ENCODE measurements at regions not wholly inside any gene's neighbourhood (a gene's known extent, or its start where the extent isn't known, plus 50 kb on each side); places are given as distances from the start of the nearest gene placed in this dataset.

- TF ChIP-seq EZH2phosphoT487 (IDR thresholded peaks at IDR 0.05; ENCODE audit: low read depth, severe bottlenecking, unreplicated experiment) (no peak), CTCF (IDR thresholded peaks at IDR 0.05; ENCODE audit: poor library complexity) (no peak), EZH2 (IDR thresholded peaks at IDR 0.05; ENCODE audit: borderline replicate concordance) (no peak)
- Histone ChIP-seq H4K20me1 (ENCODE audit: insufficient read depth, poor library complexity, severe bottlenecking) (no peaks in the 10 kb centered on the region), H3K27me3 (no peaks in the 10 kb centered on the region), H3K4me2 (no peak overlapping the region), H3K9me2 (replicated peaks; ENCODE audit: insufficient read depth) (no peaks in the 10 kb centered on the region), H3K9me3 (ENCODE audit: low read depth) (no peaks in the 10 kb centered on the region), H3K4me1 (ENCODE audit: insufficient read depth) (peaks cover 46% of the 10 kb centered on the region), H3K4me3 (no peak overlapping the region), H3K36me3 (replicated peaks; ENCODE audit: insufficient read depth, low read depth) (no peaks in the 10 kb centered on the region), H3K27ac (no peak overlapping the region), H2AFZ (no peak overlapping the region), H3K79me2 (no peaks in the 10 kb centered on the region)
- WGBS (ENCODE audit: low lambda C conversion rate, missing lambda C conversion rate): 94% methylated on average over 6 of the region's 6 CpGs
- DNase-seq (ENCODE audit: low spot score): no peak
Observed at GRCh38 chr6:106884576-106884975, 90.0 kb downstream of the CD24 start.

GRCh38 chr6:106883808-106884262 is 90.7 kb downstream of the CD24 start:
- no peaks in the 10 kb centered on the region for H3K27me3 ChIP-seq
- no peak overlapping the region for H3K4me2 ChIP-seq
- H3K36me3 ChIP-seq (replicated peaks; ENCODE audit: insufficient read depth, low read depth): no peaks in the 10 kb centered on the region
- peaks cover 38% of the 10 kb centered on the region for H3K4me1 ChIP-seq (ENCODE audit: insufficient read depth)
- peak; percentile 28 for DNase-seq (ENCODE audit: low spot score)
- TF ChIP-seq EZH2phosphoT487 (IDR thresholded peaks at IDR 0.05; ENCODE audit: low read depth, severe bottlenecking, unreplicated experiment) (no peak), CTCF (IDR thresholded peaks at IDR 0.05; ENCODE audit: poor library complexity) (peak; percentile 19)
- H3K27ac ChIP-seq: no peak overlapping the region
- no peak overlapping the region for H3K4me3 ChIP-seq
- no peak overlapping the region for H2AFZ ChIP-seq
- WGBS (ENCODE audit: low lambda C conversion rate, missing lambda C conversion rate): 37% methylated on average over 4 of the region's 4 CpGs
- no peaks in the 10 kb centered on the region for H4K20me1 ChIP-seq (ENCODE audit: insufficient read depth, poor library complexity, severe bottlenecking)
- no peaks in the 10 kb centered on the region for H3K9me2 ChIP-seq (replicated peaks; ENCODE audit: insufficient read depth)
- H3K9me3 ChIP-seq (ENCODE audit: low read depth): no peaks in the 10 kb centered on the region
- no peaks in the 10 kb centered on the region for H3K79me2 ChIP-seq

GRCh38 chr6:106882601-106883518 is 91.7 kb downstream of the CD24 start:
- no peaks in the 10 kb centered on the region for H4K20me1 ChIP-seq (ENCODE audit: insufficient read depth, poor library complexity, severe bottlenecking)
- H3K36me3 ChIP-seq (replicated peaks; ENCODE audit: insufficient read depth, low read depth): no peaks in the 10 kb centered on the region
- DNase-seq (ENCODE audit: low spot score): no peak
- H3K4me2 ChIP-seq: no peak overlapping the region
- H3K4me1 ChIP-seq (ENCODE audit: insufficient read depth): peaks cover 28% of the 10 kb centered on the region
- no peaks in the 10 kb centered on the region for H3K79me2 ChIP-seq
- no peak overlapping the region for H2AFZ ChIP-seq
- 93% methylated on average over 8 of the region's 8 CpGs for WGBS (ENCODE audit: low lambda C conversion rate, missing lambda C conversion rate)
- H3K9me2 ChIP-seq (replicated peaks; ENCODE audit: insufficient read depth): no peaks in the 10 kb centered on the region
- TF ChIP-seq CTCF (IDR thresholded peaks at IDR 0.05; ENCODE audit: poor library complexity) (no peak), EZH2phosphoT487 (IDR thresholded peaks at IDR 0.05; ENCODE audit: low read depth, severe bottlenecking, unreplicated experiment) (no peak), EZH2 (IDR thresholded peaks at IDR 0.05; ENCODE audit: borderline replicate concordance) (no peak)
- no peak overlapping the region for H3K4me3 ChIP-seq
- no peak overlapping the region for H3K27ac ChIP-seq
- H3K9me3 ChIP-seq (ENCODE audit: low read depth): no peaks in the 10 kb centered on the region
- no peaks in the 10 kb centered on the region for H3K27me3 ChIP-seq
